ENCODE measurements at regions not wholly inside any gene's neighbourhood (a gene's known extent, or its start where the extent isn't known, plus 50 kb on each side); places are given as distances from the start of the nearest gene placed in this dataset.

DNA sequence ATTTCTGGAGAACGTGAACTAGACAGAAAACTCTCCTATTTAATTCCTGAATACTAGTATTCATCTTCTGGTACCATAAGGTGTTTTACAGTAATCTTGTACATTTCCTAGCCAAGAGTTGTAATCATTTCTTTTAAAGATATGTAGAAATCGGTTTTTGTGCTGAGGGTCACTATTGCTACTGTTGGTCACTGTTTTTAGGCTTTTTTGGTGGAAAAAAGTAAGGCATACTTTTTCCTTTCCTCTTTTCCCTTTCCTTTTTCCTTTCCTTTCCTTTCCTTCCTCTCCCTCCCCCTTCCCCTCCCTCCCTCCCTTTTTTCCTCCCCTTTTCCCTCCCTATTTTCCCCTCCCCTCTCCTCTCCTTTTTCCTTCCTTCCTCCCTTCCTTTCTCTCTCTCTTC is 706.4 kb upstream of the GOT2 start:
- no peak for DNase-seq

- no peak for DNase-seq
These were observed 698.8 kb upstream of the GOT2 start for GRCh38 chr16:59432896-59433295.

DNA sequence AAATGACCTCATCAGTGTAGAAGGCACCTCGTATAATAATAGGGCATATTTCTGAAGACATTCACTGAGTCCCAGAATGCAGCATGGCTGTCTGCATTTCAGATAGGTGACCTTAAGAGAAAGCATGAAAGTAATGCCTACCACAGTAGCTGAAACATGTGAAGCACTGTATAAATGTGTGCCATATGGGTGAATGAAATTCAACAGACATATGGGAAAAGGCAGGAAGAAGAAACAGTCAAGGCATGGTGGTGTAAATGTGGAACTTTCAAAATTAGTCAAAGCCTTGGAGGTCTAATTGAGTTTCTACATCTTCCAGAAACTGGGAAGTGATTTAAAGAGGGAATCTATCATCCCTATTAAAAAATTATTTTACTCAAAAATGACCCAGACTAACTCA is 698.2 kb upstream of the GOT2 start:
- no peak for DNase-seq

GRCh38 chr16:59424714-59425273 is 690.7 kb upstream of the GOT2 start:
- no peak for DNase-seq

GRCh38 chr16:59411961-59412841 is 678.1 kb upstream of the GOT2 start:
- no peak for DNase-seq

- no peak for DNase-seq
These were observed 676.3 kb upstream of the GOT2 start for GRCh38 chr16:59410451-59410850.

DNA sequence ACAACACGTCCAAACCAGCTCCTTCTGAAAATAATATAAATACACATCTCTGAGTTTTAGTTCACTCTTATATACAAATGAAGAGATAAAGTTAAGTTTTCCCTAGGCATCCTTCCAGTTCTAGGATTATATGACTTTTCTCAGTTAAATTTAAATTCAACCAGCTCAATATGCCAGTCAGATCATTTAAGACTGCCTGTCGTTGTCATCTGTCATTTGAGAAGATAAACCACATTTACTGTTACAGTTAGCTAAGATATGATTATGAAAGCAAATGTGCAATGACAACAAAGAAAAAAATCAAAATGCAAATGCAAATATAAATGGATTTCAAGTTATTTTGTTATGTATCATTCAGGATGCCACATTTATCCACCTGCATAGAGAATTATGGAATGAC is 671.7 kb upstream of the GOT2 start:
- DNase-seq, result no peak

- DNase-seq, result no peak
These were observed 670.4 kb upstream of the GOT2 start for GRCh38 chr16:59404509-59404908.

DNA sequence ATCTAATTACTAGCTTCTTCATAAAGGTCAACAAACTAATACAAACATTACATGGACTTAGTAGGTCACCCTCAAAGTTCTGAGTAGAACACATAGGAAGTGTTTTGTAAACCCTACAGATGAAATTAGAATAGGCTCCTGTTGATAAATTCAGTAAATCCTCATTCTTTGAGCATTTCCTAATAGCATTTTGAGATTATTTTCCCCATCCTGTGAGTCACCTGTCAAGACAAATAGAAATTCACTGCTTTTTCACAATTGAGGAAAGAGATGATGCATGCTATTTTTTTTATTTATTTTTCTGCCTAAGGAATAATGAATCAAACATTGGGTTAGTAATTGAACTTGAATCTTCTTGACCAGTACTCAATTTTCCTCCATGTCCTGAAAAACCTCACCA is 666.7 kb upstream of the GOT2 start:
- no peak for DNase-seq

DNA sequence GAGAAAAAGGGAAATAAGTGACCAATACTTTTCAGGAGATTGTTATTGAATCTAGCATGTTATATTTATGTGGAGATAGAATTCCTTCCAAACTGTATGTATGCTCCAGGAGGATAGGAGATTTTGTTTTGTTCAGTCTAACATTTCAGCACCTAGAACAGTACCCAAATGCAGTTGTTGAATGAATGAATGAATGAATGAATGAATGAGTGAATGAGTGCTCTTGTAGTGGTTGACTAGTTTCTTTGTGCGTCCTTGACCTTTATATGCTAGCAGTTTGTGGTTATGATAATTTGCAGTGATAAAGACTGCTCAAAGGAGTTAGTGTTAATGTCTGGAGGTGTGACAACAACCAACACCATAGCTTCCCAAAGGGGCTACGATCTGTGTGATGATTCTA is 663.5 kb upstream of the GOT2 start:
- no peak for DNase-seq

GRCh38 chr16:59394526-59394925 is 660.4 kb upstream of the GOT2 start:
- no peak for DNase-seq

GRCh38 chr16:59392911-59393310 is 658.8 kb upstream of the GOT2 start:
- DNase-seq, result no peak

GRCh38 chr16:59391617-59392364 is 657.7 kb upstream of the GOT2 start:
- no peak for DNase-seq

GRCh38 chr16:59385959-59386358 is 651.8 kb upstream of the GOT2 start:
- no peak for DNase-seq

GRCh38 chr16:59385491-59385890 is 651.4 kb upstream of the GOT2 start:
- no peak for DNase-seq

DNA sequence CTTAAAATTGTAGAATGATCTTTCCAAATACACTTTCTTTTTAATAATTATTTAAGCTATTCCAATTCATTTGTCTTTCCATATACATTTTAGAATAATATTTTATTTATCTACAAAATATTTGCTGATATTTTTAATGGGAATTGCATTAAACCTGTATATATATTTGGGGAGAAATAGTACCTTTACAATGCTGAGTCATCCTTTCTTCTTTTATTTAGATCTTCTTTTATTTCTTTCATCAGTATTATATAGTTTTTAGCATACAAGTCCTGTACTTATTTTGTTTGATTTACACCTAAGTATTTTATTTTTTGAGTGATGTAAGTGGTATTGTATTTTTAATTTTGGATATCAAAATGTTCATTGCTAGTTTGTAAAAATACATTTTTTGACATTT is 639.5 kb upstream of the GOT2 start:
- DNase-seq, result no peak

DNA sequence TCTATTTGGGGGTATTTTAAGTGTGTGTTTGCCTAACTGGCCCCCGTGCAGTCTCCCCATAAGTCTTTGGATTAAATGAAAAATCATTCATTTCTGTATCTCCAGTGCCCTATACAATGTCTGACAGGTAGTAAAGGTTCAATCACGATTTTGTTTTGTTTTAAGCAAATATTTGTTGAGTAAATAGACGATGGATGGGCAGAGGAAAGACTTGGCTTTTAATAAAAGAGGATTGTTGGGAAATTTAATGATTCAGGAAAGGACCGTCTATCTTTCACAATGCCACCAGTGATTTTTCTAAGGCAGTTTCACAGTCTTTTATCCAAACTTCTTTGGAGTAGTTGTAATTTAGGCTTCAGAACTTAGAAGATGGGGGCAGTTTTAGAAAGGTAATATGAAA is 636.6 kb upstream of the GOT2 start:
- DNase-seq, result no peak

- no peak for DNase-seq
These were observed 635.4 kb upstream of the GOT2 start for GRCh38 chr16:59369523-59369922.

GRCh38 chr16:59368586-59368985 is 634.5 kb upstream of the GOT2 start:
- no peak for DNase-seq

DNA sequence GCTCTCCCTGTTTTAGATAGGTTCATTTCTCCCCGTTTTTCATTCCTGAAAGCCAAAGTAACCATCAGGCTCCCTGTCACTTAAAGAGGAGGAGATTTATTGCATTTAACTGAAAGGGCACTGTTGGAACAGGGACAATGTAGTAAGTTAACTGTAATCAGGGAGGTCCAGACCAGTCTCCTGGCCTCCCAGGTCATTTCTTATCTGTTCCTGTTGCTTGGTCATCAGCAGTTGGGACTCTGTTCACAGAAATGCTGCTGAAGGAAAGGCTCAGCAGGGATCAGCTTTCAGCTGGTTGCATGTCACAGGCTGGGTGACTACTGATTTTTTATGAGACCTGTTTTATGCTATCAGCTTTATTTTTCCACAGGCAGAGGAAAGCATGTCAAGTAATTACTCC is 622.6 kb upstream of the GOT2 start:
- no peak for DNase-seq

- DNase-seq, result no peak
These were observed 622.0 kb upstream of the GOT2 start for GRCh38 chr16:59356144-59356543.

DNA sequence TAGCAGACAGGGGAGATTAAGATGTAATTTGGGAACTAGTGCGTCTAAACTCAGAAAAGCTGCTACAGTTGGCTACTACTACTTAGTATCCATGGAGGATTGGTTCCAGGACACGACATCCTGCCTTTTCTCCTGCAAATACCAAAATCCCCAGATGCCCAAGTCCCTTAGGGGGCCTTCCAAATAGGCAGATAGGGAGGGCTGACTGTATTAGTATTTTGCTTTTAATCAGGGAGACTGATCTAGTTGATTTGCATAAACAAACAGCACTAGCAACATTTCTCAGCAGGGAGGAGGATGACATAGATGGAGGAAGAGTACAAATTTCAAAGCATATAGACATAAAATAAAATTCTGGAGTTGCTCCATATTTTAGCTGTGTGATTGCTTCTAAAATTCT is 621.6 kb upstream of the GOT2 start:
- no peak for DNase-seq

DNA sequence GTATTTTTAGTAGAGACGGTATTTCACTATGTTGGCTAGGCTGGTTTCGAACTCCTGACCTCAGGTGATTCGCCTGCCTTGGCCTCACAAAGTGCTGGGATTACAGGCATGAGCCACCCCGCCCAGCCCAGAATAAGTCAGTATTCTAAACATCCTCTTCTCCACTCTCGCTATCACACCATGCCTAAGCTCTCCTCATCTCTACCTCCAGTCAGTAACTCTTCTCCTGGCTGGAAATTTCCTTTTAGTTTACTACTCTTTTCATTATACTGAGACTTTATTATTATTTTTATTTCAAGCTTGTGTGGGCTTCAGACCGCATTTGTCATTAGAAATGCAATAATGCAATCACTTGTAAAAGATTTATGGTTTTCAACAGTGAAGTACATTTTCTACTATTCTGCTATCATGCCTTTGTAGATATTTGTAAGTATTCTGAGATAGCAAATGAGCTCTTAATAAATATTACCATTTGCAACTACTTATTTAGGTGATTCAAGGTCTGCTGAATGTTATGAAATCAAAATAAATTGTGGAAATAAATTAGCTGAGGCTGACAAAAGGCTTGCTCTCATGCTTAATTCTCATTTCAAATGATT is 617.3 kb upstream of the GOT2 start:
- no peak for DNase-seq

GRCh38 chr16:59350670-59351069 is 616.6 kb upstream of the GOT2 start:
- DNase-seq, result no peak
